ENCODE measurements at regions not wholly inside any gene's neighbourhood (a gene's known extent, or its start where the extent isn't known, plus 50 kb on each side); places are given as distances from the start of the nearest gene placed in this dataset.

GRCh38 chr12:24424889-24425600 is 475.6 kb upstream of the SOX5 start:
- no peak for DNase-seq (ENCODE audit: low spot score in 2 of 2)
- TF ChIP-seq, protein P1, sequence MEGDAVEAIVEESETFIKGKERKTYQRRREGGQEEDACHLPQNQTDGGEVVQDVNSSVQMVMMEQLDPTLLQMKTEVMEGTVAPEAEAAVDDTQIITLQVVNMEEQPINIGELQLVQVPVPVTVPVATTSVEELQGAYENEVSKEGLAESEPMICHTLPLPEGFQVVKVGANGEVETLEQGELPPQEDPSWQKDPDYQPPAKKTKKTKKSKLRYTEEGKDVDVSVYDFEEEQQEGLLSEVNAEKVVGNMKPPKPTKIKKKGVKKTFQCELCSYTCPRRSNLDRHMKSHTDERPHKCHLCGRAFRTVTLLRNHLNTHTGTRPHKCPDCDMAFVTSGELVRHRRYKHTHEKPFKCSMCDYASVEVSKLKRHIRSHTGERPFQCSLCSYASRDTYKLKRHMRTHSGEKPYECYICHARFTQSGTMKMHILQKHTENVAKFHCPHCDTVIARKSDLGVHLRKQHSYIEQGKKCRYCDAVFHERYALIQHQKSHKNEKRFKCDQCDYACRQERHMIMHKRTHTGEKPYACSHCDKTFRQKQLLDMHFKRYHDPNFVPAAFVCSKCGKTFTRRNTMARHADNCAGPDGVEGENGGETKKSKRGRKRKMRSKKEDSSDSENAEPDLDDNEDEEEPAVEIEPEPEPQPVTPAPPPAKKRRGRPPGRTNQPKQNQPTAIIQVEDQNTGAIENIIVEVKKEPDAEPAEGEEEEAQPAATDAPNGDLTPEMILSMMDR (IDR thresholded peaks at IDR 0.05): no peak
- no peak for TF ChIP-seq POLR2AphosphoS5 (IDR thresholded peaks at IDR 0.05)
- no peak for TF ChIP-seq POLR2A (IDR thresholded peaks at IDR 0.05)

GRCh38 chr12:24424376-24424775 is 474.9 kb upstream of the SOX5 start:
- Histone ChIP-seq H3K27me3 (no peaks in the 10 kb centered on the region), H3K36me3 (no peaks in the 10 kb centered on the region), H3K4me3 (no peak overlapping the region), H3K9me3 (no peaks in the 10 kb centered on the region), H3K27ac (no peak overlapping the region), H3K4me1 (no peaks in the 10 kb centered on the region)
- no peak for DNase-seq (ENCODE audit: low spot score in 2 of 2)
- intact Hi-C loops (cut with DNase I; ENCODE audit: low total_unique reads): no loop called here
- TF ChIP-seq POLR2A (IDR thresholded peaks at IDR 0.05): no peak
- TF ChIP-seq, protein P1 (IDR thresholded peaks at IDR 0.05): no peak
- TF ChIP-seq POLR2AphosphoS5 (IDR thresholded peaks at IDR 0.05): no peak

More at GRCh38 chr12:24424889-24425600, 475.6 kb upstream of the SOX5 start:
- Histone ChIP-seq H3K27me3 (no peaks in the 10 kb centered on the region), H3K4me1 (no peaks in the 10 kb centered on the region), H3K9me3 (no peaks in the 10 kb centered on the region), H3K27ac (no peak overlapping the region), H3K36me3 (no peaks in the 10 kb centered on the region), H3K4me3 (no peak overlapping the region)
- intact Hi-C loops (cut with DNase I; ENCODE audit: low total_unique reads): no loop called here

DNA sequence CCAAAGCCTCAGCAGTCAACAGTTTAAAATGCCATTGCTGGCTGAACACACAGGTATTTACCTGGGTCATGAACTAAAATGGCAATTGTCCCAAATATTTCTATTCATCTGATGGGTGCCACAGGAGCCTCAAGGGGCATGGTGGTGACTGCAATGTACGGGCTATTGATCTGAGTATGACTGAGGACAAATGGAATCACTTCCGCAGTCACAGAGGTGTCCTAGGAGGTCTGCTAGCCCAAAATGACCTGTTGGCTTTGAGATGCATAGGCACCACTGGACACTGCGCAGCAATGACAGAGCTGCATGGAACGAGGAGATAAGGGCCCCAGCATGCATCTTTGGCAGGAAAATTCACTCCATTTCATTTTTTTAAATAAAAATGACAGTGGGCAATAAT is 474.1 kb upstream of the SOX5 start:
- no peak overlapping the region for H3K4me3 ChIP-seq
- H3K36me3 ChIP-seq: no peaks in the 10 kb centered on the region
- H3K27ac ChIP-seq: no peak overlapping the region
- H3K9me3 ChIP-seq: no peaks in the 10 kb centered on the region
- DNase-seq (ENCODE audit: low spot score in 2 of 2): no peak
- no peaks in the 10 kb centered on the region for H3K4me1 ChIP-seq
- intact Hi-C loops (cut with DNase I; ENCODE audit: low total_unique reads): no loop called here
- TF ChIP-seq, protein P1 (IDR thresholded peaks at IDR 0.05): no peak
- TF ChIP-seq POLR2A (IDR thresholded peaks at IDR 0.05): no peak
- TF ChIP-seq POLR2AphosphoS5 (IDR thresholded peaks at IDR 0.05): no peak
- H3K27me3 ChIP-seq: no peaks in the 10 kb centered on the region

DNA sequence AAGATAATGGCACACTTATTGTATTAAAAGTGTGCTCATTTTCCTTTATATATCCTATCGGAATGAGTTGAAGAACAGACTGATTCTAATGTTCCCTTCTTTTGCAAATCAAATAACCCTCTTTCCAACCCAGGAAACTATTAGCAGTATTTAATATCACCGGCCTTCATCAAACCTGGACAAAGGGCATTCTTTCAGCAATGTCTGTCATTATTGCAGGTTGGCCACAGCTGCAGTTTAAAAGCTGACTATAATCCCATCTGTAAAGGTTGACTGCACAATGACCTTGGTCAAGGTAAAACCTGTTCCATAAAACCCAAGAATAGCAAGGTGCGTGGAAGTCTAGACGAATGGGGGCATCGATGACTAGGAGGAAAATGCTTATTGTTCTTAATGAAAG is 472.3 kb upstream of the SOX5 start:
- Histone ChIP-seq H3K36me3 (no peaks in the 10 kb centered on the region), H3K4me1 (no peaks in the 10 kb centered on the region), H3K9me3 (no peaks in the 10 kb centered on the region), H3K27ac (no peak overlapping the region), H3K27me3 (no peaks in the 10 kb centered on the region), H3K4me3 (no peak overlapping the region)
- no peak for DNase-seq (ENCODE audit: low spot score in 2 of 2)
- TF ChIP-seq POLR2A (IDR thresholded peaks at IDR 0.05) (no peak), POLR2AphosphoS5 (IDR thresholded peaks at IDR 0.05) (no peak)
- TF ChIP-seq, protein P1 (IDR thresholded peaks at IDR 0.05): no peak
- intact Hi-C loops (cut with DNase I; ENCODE audit: low total_unique reads): no loop called here

DNA sequence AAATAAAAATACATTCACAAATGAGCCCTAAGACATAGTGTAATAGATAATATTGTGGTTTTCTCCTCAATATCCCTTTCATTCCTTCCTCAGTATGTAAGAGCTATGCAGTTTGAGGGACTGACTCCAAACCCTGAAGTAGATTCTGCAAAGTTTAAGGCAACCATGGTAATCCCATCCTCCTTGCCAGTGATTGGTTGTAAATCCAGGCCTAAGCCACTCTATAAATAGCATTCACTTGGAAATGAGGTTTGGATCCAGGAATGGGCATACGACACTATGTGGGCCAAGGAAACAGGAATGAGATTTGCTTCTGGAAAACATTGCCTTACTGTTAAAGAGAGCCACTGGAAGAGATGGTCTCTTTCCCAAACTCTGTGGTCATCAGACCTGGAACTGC is 468.7 kb upstream of the SOX5 start:
- TF ChIP-seq, protein P1 (IDR thresholded peaks at IDR 0.05): no peak
- TF ChIP-seq POLR2A (IDR thresholded peaks at IDR 0.05) (no peak), POLR2AphosphoS5 (IDR thresholded peaks at IDR 0.05) (no peak)
- Histone ChIP-seq H3K9me3 (no peaks in the 10 kb centered on the region), H3K4me3 (no peak overlapping the region), H3K27ac (no peak overlapping the region), H3K4me1 (no peaks in the 10 kb centered on the region), H3K27me3 (no peaks in the 10 kb centered on the region), H3K36me3 (no peaks in the 10 kb centered on the region)
- DNase-seq (ENCODE audit: low spot score in 2 of 2): no peak
- intact Hi-C loops (cut with DNase I; ENCODE audit: low total_unique reads): no loop called here

Measured in breast epithelium (tissue), 4 donors.